ENCODE measurements at regions not wholly inside any gene's neighbourhood (a gene's known extent, or its start where the extent isn't known, plus 50 kb on each side); places are given as distances from the start of the nearest gene placed in this dataset.

- no peaks in the 10 kb centered on the region for H3K36me3 ChIP-seq (replicated peaks in 1 of 2; ENCODE audit: control extremely low read depth in 1 of 2, control insufficient read depth in 1 of 2, extremely low read depth in 1 of 2, insufficient read depth in 2 of 2, low read length in 1 of 2)
- H3K27ac Mint-ChIP-seq = no peak overlapping the region
- intact Hi-C loops (cut with micrococcal nuclease) = no loop called here
- no peaks in the 10 kb centered on the region for H3K9me3 Mint-ChIP-seq (ENCODE audit: insufficient read depth)
- TF ChIP-seq EZH2 (IDR thresholded peaks at IDR 0.05; ENCODE audit: borderline replicate concordance, insufficient read depth, low read depth, low read length, poor library complexity, severe bottlenecking) = no peak
- ATAC-seq (ENCODE audit: low read depth) (no peak), DNase-seq (no peak)
- 95% methylated on average over 8 of the region's 14 CpGs for WGBS (ENCODE audit: insufficient coverage)
- no peaks in the 10 kb centered on the region for H3K4me1 ChIP-seq (ENCODE audit: control insufficient read depth in 2 of 2, insufficient read depth in 2 of 2, low read length in 2 of 2)
- H3K4me3 ChIP-seq (ENCODE audit: control extremely low read depth in 1 of 5, extremely low read depth in 1 of 5, insufficient read depth in 1 of 5, low read depth in 2 of 5, low read length in 4 of 5) = no peak overlapping the region
- no peak overlapping the region for H3K9ac ChIP-seq (ENCODE audit: low read length)
- no peak overlapping the region for H3K27ac ChIP-seq (ENCODE audit: low read length in 2 of 2)
- H3K27me3 ChIP-seq (replicated peaks in 1 of 4; ENCODE audit: control extremely low read depth in 1 of 4, control insufficient read depth in 3 of 4, insufficient read depth in 4 of 4, low read length in 3 of 4) = no peaks in the 10 kb centered on the region
- ChIA-PET CTCF (no interaction called here), POLR2A (no interaction called here)
- H3K27me3 Mint-ChIP-seq = peaks cover 7% of the 10 kb centered on the region
- H3K9me3 ChIP-seq (ENCODE audit: control extremely low read depth in 1 of 3, control insufficient read depth in 2 of 3, insufficient read depth in 1 of 3, low read length in 2 of 3) = no peaks in the 10 kb centered on the region
- no peaks in the 10 kb centered on the region for H3K4me1 Mint-ChIP-seq
- no peaks in the 10 kb centered on the region for H4K20me1 ChIP-seq (ENCODE audit: control insufficient read depth, insufficient read depth, low read length, poor library complexity, severe bottlenecking)
- H3K4me2 ChIP-seq (replicated peaks; ENCODE audit: low read depth, low read length, poor library complexity, severe bottlenecking) = no peak overlapping the region
- H3K79me2 ChIP-seq (ENCODE audit: control insufficient read depth, insufficient read depth, low read length) = no peaks in the 10 kb centered on the region
- no peak overlapping the region for H2AFZ ChIP-seq (ENCODE audit: insufficient read depth, low read depth, low read length, poor library complexity, severe bottlenecking)
- no peak overlapping the region for H3K4me3 Mint-ChIP-seq
These were observed 122.5 kb upstream of the PITRM1 start for GRCh38 chr10:3294919-3295581.

GRCh38 chr10:3293581-3294431 is 121.2 kb upstream of the PITRM1 start:
- Mint-ChIP-seq H3K9me3 (ENCODE audit: insufficient read depth) (no peaks in the 10 kb centered on the region), H3K4me3 (no peak overlapping the region), H3K4me1 (no peaks in the 10 kb centered on the region), H3K27ac (no peak overlapping the region), H3K27me3 (peaks cover 8% of the 10 kb centered on the region)
- no peaks in the 10 kb centered on the region for H4K20me1 ChIP-seq (ENCODE audit: control insufficient read depth, insufficient read depth, low read length, poor library complexity, severe bottlenecking)
- CTCF ChIA-PET = no interaction called here
- 93% methylated on average over 15 of the region's 19 CpGs for WGBS (ENCODE audit: insufficient coverage)
- no peaks in the 10 kb centered on the region for H3K27me3 ChIP-seq (replicated peaks in 1 of 4; ENCODE audit: control extremely low read depth in 1 of 4, control insufficient read depth in 3 of 4, insufficient read depth in 4 of 4, low read length in 3 of 4)
- DNase-seq = no peak
- H3K27ac ChIP-seq (ENCODE audit: low read length in 2 of 2) = no peak overlapping the region
- intact Hi-C loops (cut with micrococcal nuclease) = no loop called here
- no peaks in the 10 kb centered on the region for H3K9me3 ChIP-seq (ENCODE audit: control extremely low read depth in 1 of 3, control insufficient read depth in 2 of 3, insufficient read depth in 1 of 3, low read length in 2 of 3)
- POLR2A ChIA-PET = no interaction called here
- H3K4me1 ChIP-seq (ENCODE audit: control insufficient read depth in 2 of 2, insufficient read depth in 2 of 2, low read length in 2 of 2) = no peaks in the 10 kb centered on the region
- H3K4me2 ChIP-seq (replicated peaks; ENCODE audit: low read depth, low read length, poor library complexity, severe bottlenecking) = no peak overlapping the region
- H3K4me3 ChIP-seq (ENCODE audit: control extremely low read depth in 1 of 5, extremely low read depth in 1 of 5, insufficient read depth in 1 of 5, low read depth in 2 of 5, low read length in 4 of 5) = no peak overlapping the region
- H3K36me3 ChIP-seq (replicated peaks in 1 of 2; ENCODE audit: control extremely low read depth in 1 of 2, control insufficient read depth in 1 of 2, extremely low read depth in 1 of 2, insufficient read depth in 2 of 2, low read length in 1 of 2) = no peaks in the 10 kb centered on the region
- no peaks in the 10 kb centered on the region for H3K79me2 ChIP-seq (ENCODE audit: control insufficient read depth, insufficient read depth, low read length)
- H3K9ac ChIP-seq (ENCODE audit: low read length) = no peak overlapping the region
- no peak overlapping the region for H2AFZ ChIP-seq (ENCODE audit: insufficient read depth, low read depth, low read length, poor library complexity, severe bottlenecking)
- ATAC-seq (ENCODE audit: low read depth) = no peak
- TF ChIP-seq CTCF (IDR thresholded peaks at IDR 0.05) = no peak
- TF ChIP-seq EZH2 (IDR thresholded peaks at IDR 0.05; ENCODE audit: borderline replicate concordance, insufficient read depth, low read depth, low read length, poor library complexity, severe bottlenecking) = no peak

All from B cell (primary cell).